ENCODE measurements at regions not wholly inside any gene's neighbourhood (a gene's known extent, or its start where the extent isn't known, plus 50 kb on each side); places are given as distances from the start of the nearest gene placed in this dataset.

GRCh38 chr21:35208810-35209517, 159.9 kb upstream of the RUNX1 start:
- TF ChIP-seq CTCF (IDR thresholded peaks at IDR 0.05) = no peak
- no peak for TF ChIP-seq POLR2A (IDR thresholded peaks at IDR 0.05)
